Stimulated activated memory B cell treated with anti-CD40 and anti-IgM and Interleukin-4, amounts not matched to agents 10 μg/mL and 1 μg/mL and 100 μg/mL, for 72 hours (primary cell): ENCODE measurements at regions not wholly inside any gene's neighbourhood (a gene's known extent, or its start where the extent isn't known, plus 50 kb on each side); places are given as distances from the start of the nearest gene placed in this dataset.

ENCODE experiments used
- ATAC-seq: fragments of 150-1000 bp; cut with Tn5 transposase; 2 replicates; pipeline ENCODE4 v1.10.0; 2021
- H3K27ac Mint-ChIP-seq: one replicate; pipeline ENCODE4 v1.8.0; 2022; ENCODE audit warnings: mild to moderate bottlenecking, mixed read lengths
- H3K27me3 Mint-ChIP-seq: one replicate; pipeline ENCODE4 v1.8.0; 2022; ENCODE audit warnings: mixed read lengths
- H3K36me3 Mint-ChIP-seq: one replicate; pipeline ENCODE4 v1.8.0; 2022; ENCODE audit warnings: mixed read lengths
- H3K4me1 Mint-ChIP-seq: one replicate; pipeline ENCODE4 v1.8.0; 2022; ENCODE audit warnings: mixed read lengths
- H3K4me3 Mint-ChIP-seq: one replicate; pipeline ENCODE4 v1.8.0; 2022; ENCODE audit warnings: mild to moderate bottlenecking, moderate library complexity, mixed read lengths
- H3K9me3 Mint-ChIP-seq: one replicate; pipeline ENCODE4 v1.8.0; 2022; ENCODE audit warnings: mixed read lengths

- peaks cover 7% of the 10 kb centered on the region for H3K27me3 Mint-ChIP-seq
- H3K27ac Mint-ChIP-seq = no peak overlapping the region
Observed at GRCh38 chr1:114292194-114292593, 138.5 kb upstream of the SYT6 start.

DNA sequence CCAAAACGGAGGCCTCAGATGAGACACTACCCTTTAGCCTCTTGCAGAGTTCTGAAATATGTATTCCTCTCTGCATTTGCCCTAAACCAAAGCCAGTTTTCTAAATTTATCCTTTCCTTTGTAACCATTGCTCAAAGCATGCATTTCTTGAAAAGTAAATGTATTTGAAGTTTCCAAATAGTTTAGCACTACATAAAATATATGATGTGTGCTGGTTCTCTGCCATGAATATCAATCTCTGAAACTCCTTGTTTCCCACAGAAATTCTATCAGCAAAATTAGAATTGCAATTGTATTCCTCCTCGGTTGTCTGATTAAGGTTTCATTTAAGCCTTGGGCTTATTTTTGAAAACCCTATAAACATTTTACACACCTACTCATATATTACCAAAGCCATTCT is 137.1 kb upstream of the SYT6 start:
- Mint-ChIP-seq H3K4me1 (no peaks in the 10 kb centered on the region), H3K27me3 (no peaks in the 10 kb centered on the region), H3K9me3 (no peaks in the 10 kb centered on the region), H3K4me3 (no peak overlapping the region), H3K27ac (no peak overlapping the region), H3K36me3 (no peaks in the 10 kb centered on the region)
- no peak for ATAC-seq

More at GRCh38 chr1:114292194-114292593, 138.5 kb upstream of the SYT6 start:
- Mint-ChIP-seq H3K4me1 (no peaks in the 10 kb centered on the region), H3K36me3 (no peaks in the 10 kb centered on the region), H3K9me3 (no peaks in the 10 kb centered on the region), H3K4me3 (no peak overlapping the region)
- no peak for ATAC-seq

GRCh38 chr1:114290341-114290740 is 136.7 kb upstream of the SYT6 start:
- H3K27me3 Mint-ChIP-seq = no peaks in the 10 kb centered on the region
- H3K27ac Mint-ChIP-seq = no peak overlapping the region
- no peak for ATAC-seq
- H3K4me1 Mint-ChIP-seq = no peaks in the 10 kb centered on the region
- no peaks in the 10 kb centered on the region for H3K9me3 Mint-ChIP-seq
- H3K4me3 Mint-ChIP-seq = no peak overlapping the region
- H3K36me3 Mint-ChIP-seq = no peaks in the 10 kb centered on the region

DNA sequence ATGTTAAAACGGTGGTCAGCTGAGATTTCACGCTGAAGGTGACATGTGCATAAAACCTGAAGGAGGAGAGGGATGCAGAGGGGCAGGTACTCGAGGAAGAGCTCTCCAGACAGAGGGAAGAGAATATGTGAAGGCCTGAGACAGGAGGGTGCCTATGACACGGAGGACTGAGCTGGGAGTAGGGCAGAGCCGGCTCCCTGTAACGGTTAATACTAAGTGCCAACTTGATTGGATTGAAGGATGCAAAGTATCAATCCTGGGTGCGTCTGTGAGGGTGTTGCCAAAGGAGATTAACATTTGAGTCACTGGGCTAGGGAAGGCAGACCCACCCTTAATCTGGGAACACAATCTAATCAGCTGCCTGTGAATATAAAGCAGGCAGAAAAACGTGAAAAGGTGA is 136.2 kb upstream of the SYT6 start:
- H3K4me3 Mint-ChIP-seq = no peak overlapping the region
- H3K9me3 Mint-ChIP-seq = no peaks in the 10 kb centered on the region
- no peaks in the 10 kb centered on the region for H3K36me3 Mint-ChIP-seq
- H3K27ac Mint-ChIP-seq = no peak overlapping the region
- no peaks in the 10 kb centered on the region for H3K4me1 Mint-ChIP-seq
- no peak for ATAC-seq
- H3K27me3 Mint-ChIP-seq = no peaks in the 10 kb centered on the region

DNA sequence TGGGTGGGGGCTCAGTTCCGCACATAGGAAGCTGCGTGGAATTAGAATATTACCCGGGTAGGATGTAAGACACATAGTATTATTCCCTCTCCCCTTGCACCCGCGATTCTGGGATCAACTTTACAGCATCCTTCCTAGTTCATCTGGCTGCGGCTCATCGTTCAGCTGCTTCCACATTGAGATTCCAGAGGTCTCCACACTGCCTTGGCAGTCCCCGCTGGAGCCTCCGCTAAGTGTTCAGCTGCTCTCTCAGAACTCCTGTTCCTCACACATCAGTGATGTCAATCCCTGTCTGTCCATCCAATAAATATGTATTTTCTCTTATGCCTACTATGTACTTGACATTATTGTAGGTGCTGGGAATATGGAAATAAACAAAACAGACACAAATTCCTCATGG is 135.6 kb upstream of the SYT6 start:
- Mint-ChIP-seq H3K4me1 (no peaks in the 10 kb centered on the region), H3K27me3 (no peaks in the 10 kb centered on the region), H3K27ac (no peak overlapping the region), H3K4me3 (no peak overlapping the region), H3K36me3 (no peaks in the 10 kb centered on the region), H3K9me3 (no peaks in the 10 kb centered on the region)
- ATAC-seq = no peak

DNA sequence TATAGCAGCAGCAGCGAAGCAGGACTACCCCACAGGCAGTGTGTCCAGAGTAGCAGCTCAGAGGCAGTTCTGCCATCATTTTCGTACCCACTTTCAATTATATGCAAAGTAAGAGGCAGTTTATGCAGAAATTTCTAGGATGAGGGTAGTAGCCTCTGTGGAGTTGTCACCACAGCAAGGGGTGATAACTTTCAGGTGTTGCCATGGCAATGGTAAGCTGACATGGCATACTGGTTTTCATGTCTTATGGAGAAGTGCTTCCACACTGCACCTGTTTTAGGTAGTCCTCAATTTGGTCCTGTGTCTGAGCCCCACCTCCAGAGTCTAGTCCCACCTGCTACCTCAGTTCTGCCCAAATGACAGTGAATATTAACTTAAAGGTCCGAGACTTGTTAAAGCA is 133.3 kb upstream of the SYT6 start:
- no peak for ATAC-seq
- H3K27me3 Mint-ChIP-seq = no peaks in the 10 kb centered on the region

DNA sequence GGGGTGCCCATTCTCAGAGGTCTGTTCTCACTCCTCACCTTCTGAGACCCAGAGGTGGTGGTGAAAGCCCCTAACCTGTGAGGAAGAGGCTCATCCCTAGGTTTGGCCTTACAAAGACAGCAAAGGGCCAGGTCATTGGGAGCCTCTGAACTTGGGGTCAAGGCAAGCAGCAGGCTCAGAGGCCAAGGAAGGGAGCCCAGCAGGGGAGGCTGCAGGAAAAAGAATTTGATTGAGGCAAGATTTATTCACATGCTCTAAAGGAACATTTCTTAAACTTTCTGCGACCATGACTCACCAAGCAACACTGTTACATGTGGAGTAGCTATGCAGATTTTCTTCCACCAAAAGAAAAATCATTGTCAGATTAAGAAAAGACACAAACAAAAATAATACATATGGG is 132.5 kb upstream of the SYT6 start:
- no peaks in the 10 kb centered on the region for H3K9me3 Mint-ChIP-seq
- no peaks in the 10 kb centered on the region for H3K36me3 Mint-ChIP-seq
- H3K4me3 Mint-ChIP-seq = no peak overlapping the region
- H3K4me1 Mint-ChIP-seq = no peaks in the 10 kb centered on the region
- ATAC-seq = no peak
- H3K27ac Mint-ChIP-seq = no peak overlapping the region
- H3K27me3 Mint-ChIP-seq = no peaks in the 10 kb centered on the region

More for the DNA sequence above, 133.3 kb upstream of the SYT6 start:
- H3K27ac Mint-ChIP-seq = no peak overlapping the region
- H3K4me1 Mint-ChIP-seq = no peaks in the 10 kb centered on the region
- no peak overlapping the region for H3K4me3 Mint-ChIP-seq
- no peaks in the 10 kb centered on the region for H3K36me3 Mint-ChIP-seq
- H3K9me3 Mint-ChIP-seq = no peaks in the 10 kb centered on the region

- Mint-ChIP-seq H3K9me3 (no peaks in the 10 kb centered on the region), H3K27me3 (no peaks in the 10 kb centered on the region), H3K4me1 (no peaks in the 10 kb centered on the region), H3K4me3 (no peak overlapping the region), H3K27ac (no peak overlapping the region), H3K36me3 (no peaks in the 10 kb centered on the region)
- peak; percentile 78 for ATAC-seq
Observed at GRCh38 chr1:114282751-114283403, 129.2 kb upstream of the SYT6 start.

DNA sequence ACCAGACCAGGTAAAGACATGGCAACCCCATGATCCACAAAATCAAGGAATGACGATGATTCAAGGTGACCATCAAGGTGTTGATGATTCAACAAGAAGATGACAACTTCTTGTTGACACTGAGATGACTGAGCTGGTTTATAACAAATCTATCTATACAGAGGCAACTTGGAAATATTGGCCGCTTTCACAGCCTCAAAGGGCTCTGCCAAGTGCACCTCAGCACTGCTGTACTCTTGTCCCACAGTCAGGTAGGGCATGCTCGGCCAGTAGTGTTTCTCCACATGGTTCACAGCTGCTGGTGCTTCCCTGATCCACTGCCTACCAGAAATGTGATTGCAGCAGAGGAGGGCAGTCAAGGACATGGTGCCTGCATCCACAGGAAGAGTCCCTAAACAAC is 125.2 kb upstream of the SYT6 start:
- no peak for ATAC-seq
- H3K9me3 Mint-ChIP-seq = no peaks in the 10 kb centered on the region
- H3K27ac Mint-ChIP-seq = no peak overlapping the region
- peaks cover 22% of the 10 kb centered on the region for H3K27me3 Mint-ChIP-seq
- H3K36me3 Mint-ChIP-seq = no peaks in the 10 kb centered on the region
- H3K4me3 Mint-ChIP-seq = no peak overlapping the region
- no peaks in the 10 kb centered on the region for H3K4me1 Mint-ChIP-seq

DNA sequence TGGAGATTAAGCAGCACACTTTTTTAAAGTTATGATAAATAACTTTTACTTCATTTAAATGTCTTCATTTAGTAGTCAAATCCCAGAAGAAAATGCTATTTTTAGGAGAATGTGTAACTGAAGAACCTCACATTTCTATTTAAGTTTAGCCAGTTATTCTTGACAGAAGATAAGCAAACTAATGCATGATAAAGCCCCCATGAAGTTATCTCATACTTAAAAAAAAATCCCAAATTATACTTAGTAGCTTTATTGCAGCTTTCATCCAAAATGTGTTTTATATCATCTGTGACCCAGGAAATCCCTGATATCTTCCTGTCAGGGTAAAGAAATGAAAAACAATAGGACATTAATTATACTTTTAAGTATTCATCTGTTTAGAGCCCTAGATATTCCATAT is 124.8 kb upstream of the SYT6 start:
- Mint-ChIP-seq H3K4me1 (no peaks in the 10 kb centered on the region), H3K4me3 (no peak overlapping the region), H3K27me3 (peaks cover 22% of the 10 kb centered on the region), H3K36me3 (no peaks in the 10 kb centered on the region), H3K27ac (no peak overlapping the region), H3K9me3 (no peaks in the 10 kb centered on the region)
- ATAC-seq = no peak

- H3K4me3 Mint-ChIP-seq = no peak overlapping the region
- ATAC-seq = no peak
- H3K9me3 Mint-ChIP-seq = no peaks in the 10 kb centered on the region
- H3K36me3 Mint-ChIP-seq = no peaks in the 10 kb centered on the region
- no peaks in the 10 kb centered on the region for H3K4me1 Mint-ChIP-seq
- H3K27ac Mint-ChIP-seq = no peak overlapping the region
- peaks cover 25% of the 10 kb centered on the region for H3K27me3 Mint-ChIP-seq
Observed at GRCh38 chr1:114274621-114275317, 121.1 kb upstream of the SYT6 start.

DNA sequence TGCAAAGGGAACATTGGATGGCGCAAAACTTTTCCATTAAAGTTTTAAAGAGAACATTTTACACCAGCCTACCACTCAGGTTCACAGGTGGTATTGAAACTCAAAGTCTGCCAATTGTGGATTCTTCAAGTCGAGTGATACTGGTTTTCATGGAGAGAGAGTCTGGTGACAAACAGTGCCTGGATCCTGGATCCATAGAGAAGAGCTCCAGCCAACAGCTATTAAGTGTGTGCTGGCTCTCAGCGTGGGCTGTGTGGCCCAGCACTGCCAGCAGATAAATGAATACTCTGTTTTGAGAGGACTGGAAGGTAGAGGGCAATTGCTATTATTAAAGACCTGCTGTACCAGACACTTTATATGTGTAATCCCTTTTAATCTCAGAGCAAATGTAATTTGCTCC is 118.9 kb upstream of the SYT6 start:
- H3K4me3 Mint-ChIP-seq = no peak overlapping the region
- no peak for ATAC-seq
- H3K9me3 Mint-ChIP-seq = no peaks in the 10 kb centered on the region
- H3K27ac Mint-ChIP-seq = no peak overlapping the region
- H3K36me3 Mint-ChIP-seq = no peaks in the 10 kb centered on the region
- H3K4me1 Mint-ChIP-seq = no peaks in the 10 kb centered on the region
- H3K27me3 Mint-ChIP-seq = peaks cover 31% of the 10 kb centered on the region

GRCh38 chr1:114270718-114271117 is 117.0 kb upstream of the SYT6 start:
- Mint-ChIP-seq H3K36me3 (no peaks in the 10 kb centered on the region), H3K27ac (no peak overlapping the region), H3K9me3 (peaks cover 3% of the 10 kb centered on the region), H3K4me1 (no peaks in the 10 kb centered on the region), H3K27me3 (peaks cover 36% of the 10 kb centered on the region), H3K4me3 (no peak overlapping the region)
- no peak for ATAC-seq

DNA sequence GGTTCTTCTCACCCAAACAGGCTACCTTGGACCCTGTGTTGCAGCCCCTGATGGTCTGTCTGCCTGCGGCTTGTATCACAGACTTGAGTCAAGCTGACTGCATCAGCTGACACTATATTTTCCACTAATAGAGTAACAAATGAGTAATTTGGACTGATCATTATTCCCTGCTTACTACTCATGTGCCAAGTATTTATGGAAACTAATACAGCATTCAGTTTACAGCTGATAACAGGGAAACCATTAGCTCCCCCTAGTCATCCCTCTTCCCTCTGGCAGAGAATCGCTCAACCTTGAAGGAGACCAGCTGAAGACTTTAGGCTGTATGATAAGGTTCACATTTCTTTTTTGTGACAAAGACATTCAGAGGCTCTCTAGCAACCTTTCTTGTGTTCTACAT is 116.6 kb upstream of the SYT6 start:
- Mint-ChIP-seq H3K36me3 (no peaks in the 10 kb centered on the region), H3K9me3 (peaks cover 3% of the 10 kb centered on the region), H3K4me1 (no peaks in the 10 kb centered on the region), H3K27ac (no peak overlapping the region), H3K27me3 (peaks cover 36% of the 10 kb centered on the region), H3K4me3 (no peak overlapping the region)
- ATAC-seq = no peak

DNA sequence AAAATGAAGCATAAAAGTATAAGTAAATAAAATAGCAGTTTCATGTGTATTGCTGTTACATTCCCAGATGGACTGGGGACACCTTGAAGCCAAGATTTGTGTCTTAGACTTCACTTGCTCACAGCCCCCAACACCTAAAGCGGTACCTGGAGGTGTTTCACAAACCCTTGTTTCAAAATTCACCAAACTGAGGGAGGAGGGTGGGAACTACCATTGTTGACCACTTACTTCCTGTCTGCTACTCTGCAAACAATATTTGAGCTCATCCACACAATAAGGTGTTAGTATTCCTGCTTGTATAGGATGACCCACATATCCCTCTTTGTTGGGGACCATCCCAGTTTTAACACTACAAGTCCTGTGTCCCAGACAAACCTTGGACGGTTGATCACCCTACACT is 115.9 kb upstream of the SYT6 start:
- Mint-ChIP-seq H3K4me3 (no peak overlapping the region), H3K27ac (no peak overlapping the region), H3K4me1 (no peaks in the 10 kb centered on the region), H3K27me3 (peaks cover 31% of the 10 kb centered on the region), H3K36me3 (no peaks in the 10 kb centered on the region), H3K9me3 (peaks cover 3% of the 10 kb centered on the region)
- ATAC-seq = no peak

- Mint-ChIP-seq H3K27me3 (peaks cover 18% of the 10 kb centered on the region), H3K4me1 (no peaks in the 10 kb centered on the region), H3K4me3 (no peak overlapping the region), H3K9me3 (peaks cover 3% of the 10 kb centered on the region), H3K36me3 (no peaks in the 10 kb centered on the region), H3K27ac (no peak overlapping the region)
- no peak for ATAC-seq
Observed at GRCh38 chr1:114263343-114263742, 109.7 kb upstream of the SYT6 start.
